GM23338 (cell line): ENCODE measurements at regions not wholly inside any gene's neighbourhood (a gene's known extent, or its start where the extent isn't known, plus 50 kb on each side); places are given as distances from the start of the nearest gene placed in this dataset.

Source experiments
- ATAC-seq: fragments of 200-7000 bp; cut with Tn5 transposase; 3 replicates; pipeline ENCODE4 v1.9.1; 2020
- DNase-seq: peaks from one replicate; pipeline ENCODE4 v3.0.0-alpha.2; 2015; ENCODE audit warnings: low spot score
- H2AFZ ChIP-seq: fragments of 200-600 bp; sonication (generic); 2 replicates; pipeline ENCODE4 v1.8.0; 2016; ENCODE audit warnings: antibody characterized with exemption, mild to moderate bottlenecking, moderate library complexity
- H3F3A ChIP-seq: fragments of 200-600 bp; sonication (generic); replicated peaks from 2 replicates; pipeline ENCODE4 v1.8.0; 2017; ENCODE audit warnings: antibody characterized with exemption, mixed run types, low read depth
- H3K27ac ChIP-seq: fragments of 200-600 bp; sonication (generic); 2 replicates; pipeline ENCODE4 v1.6.1; 2016; ENCODE audit warnings: low read depth
- H3K27me3 ChIP-seq: fragments of 200-600 bp; sonication (generic); 2 replicates; pipeline ENCODE4 v1.8.0; 2016; ENCODE audit warnings: mild to moderate bottlenecking, mixed run types, moderate library complexity; ENCODE audit not compliant: insufficient read depth
- H3K36me3 ChIP-seq: fragments of 200-600 bp; sonication (generic); 2 replicates; pipeline ENCODE4 v1.8.0; 2016; ENCODE audit warnings: mild to moderate bottlenecking; ENCODE audit not compliant: insufficient read depth
- H3K4me1 ChIP-seq: fragments of 200-600 bp; sonication (generic); 2 replicates; pipeline ENCODE4 v1.8.0; 2016; ENCODE audit warnings: mild to moderate bottlenecking, moderate library complexity; ENCODE audit not compliant: insufficient read depth
- H3K4me2 ChIP-seq: fragments of 200-600 bp; sonication (generic); 2 replicates; pipeline ENCODE4 v1.7.1; 2017; ENCODE audit warnings: mixed run types
- H3K4me3 ChIP-seq: fragments of 200-600 bp; sonication (generic); 2 replicates; pipeline ENCODE4 v1.6.1; 2016; ENCODE audit warnings: mixed run types
- H3K79me2 ChIP-seq: fragments of 200-600 bp; sonication (generic); replicated peaks from 2 replicates; pipeline ENCODE4 v1.8.0; 2017; ENCODE audit warnings: mild to moderate bottlenecking; ENCODE audit not compliant: insufficient read depth
- H3K9me2 ChIP-seq: fragments of 200-600 bp; sonication (generic); 2 replicates; pipeline ENCODE4 v1.8.0; 2017; ENCODE audit not compliant: insufficient read depth
- H4K20me1 ChIP-seq: fragments of 200-600 bp; sonication (generic); replicated peaks from 2 replicates; pipeline ENCODE4 v1.8.0; 2017; ENCODE audit warnings: mild to moderate bottlenecking; ENCODE audit not compliant: insufficient read depth
- H3K27ac Mint-ChIP-seq: 2 replicates; pipeline ENCODE4 v1.8.0; 2020; ENCODE audit warnings: inconsistent platforms, mild to moderate bottlenecking, moderate library complexity, mixed read lengths
- H3K27me3 Mint-ChIP-seq: 3 replicates; pipeline ENCODE4 v1.8.0; 2022; ENCODE audit warnings: low read depth, mild to moderate bottlenecking, moderate library complexity, mixed read lengths, inconsistent platforms; ENCODE audit not compliant: insufficient read depth, poor library complexity
- H3K36me3 Mint-ChIP-seq: 3 replicates; pipeline ENCODE4 v1.8.0; 2021; ENCODE audit warnings: low read depth, mild to moderate bottlenecking, inconsistent platforms, moderate library complexity, mixed read lengths
- H3K4me1 Mint-ChIP-seq: 3 replicates; pipeline ENCODE4 v1.8.0; 2020; ENCODE audit warnings: mild to moderate bottlenecking, inconsistent platforms, mixed read lengths
- H3K4me3 Mint-ChIP-seq: 3 replicates; pipeline ENCODE4 v1.8.0; 2021; ENCODE audit warnings: moderate library complexity, mild to moderate bottlenecking, inconsistent platforms, mixed read lengths
- H3K9me3 Mint-ChIP-seq: 3 replicates; pipeline ENCODE4 v1.8.0; 2020; ENCODE audit warnings: moderate library complexity, mild to moderate bottlenecking, inconsistent platforms, mixed read lengths
- CREB1 ChIP-seq: fragments of 250-450 bp; sonication (Bioruptor Pico); IDR thresholded peaks from 2 replicates; pipeline ENCODE4 v1.5.0; 2020; ENCODE audit warnings: low read depth, mild to moderate bottlenecking, moderate library complexity
- EZH2 ChIP-seq: fragments of 200-600 bp; sonication (generic); IDR thresholded peaks from one replicate; pipeline ENCODE4 v1.8.0; 2017; ENCODE audit warnings: antibody characterized with exemption, mild to moderate bottlenecking, low read depth; ENCODE audit not compliant: unreplicated experiment
- TF ChIP-seq, protein P1 (sequence below): fragments of 250-450 bp; sonication (Bioruptor Pico); IDR thresholded peaks from 2 replicates; pipeline ENCODE4 v1.5.0; 2020; ENCODE audit warnings: mild to moderate bottlenecking, moderate library complexity
- TF ChIP-seq, protein P2 (sequence below): IDR thresholded peaks from one replicate; pipeline ENCODE4 v1.6.1; 2018; ENCODE audit warnings: antibody characterized with exemption; ENCODE audit not compliant: unreplicated experiment

DNA sequence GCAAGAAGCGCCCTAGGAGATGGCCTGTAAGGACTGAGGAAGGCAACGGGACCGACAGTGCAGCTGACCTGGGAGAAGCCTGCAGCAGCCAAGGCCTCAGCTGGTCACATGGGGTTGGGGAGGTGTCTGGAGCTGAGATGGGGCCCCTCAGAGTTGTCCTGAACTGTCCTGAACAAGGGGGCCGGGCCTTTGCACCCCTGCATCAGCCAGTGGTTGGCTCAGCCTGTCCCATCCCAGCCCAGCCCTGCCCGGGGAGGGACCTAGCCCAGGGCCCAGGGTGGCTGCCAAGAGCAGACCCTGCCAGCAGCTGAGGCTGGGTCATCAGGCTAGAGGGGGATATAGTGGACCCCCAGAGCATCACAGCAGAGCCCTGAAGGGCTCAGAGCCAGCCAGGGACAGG, 122.8 kb upstream of the PPP1R26 start (continued):
- TF ChIP-seq, protein P1, sequence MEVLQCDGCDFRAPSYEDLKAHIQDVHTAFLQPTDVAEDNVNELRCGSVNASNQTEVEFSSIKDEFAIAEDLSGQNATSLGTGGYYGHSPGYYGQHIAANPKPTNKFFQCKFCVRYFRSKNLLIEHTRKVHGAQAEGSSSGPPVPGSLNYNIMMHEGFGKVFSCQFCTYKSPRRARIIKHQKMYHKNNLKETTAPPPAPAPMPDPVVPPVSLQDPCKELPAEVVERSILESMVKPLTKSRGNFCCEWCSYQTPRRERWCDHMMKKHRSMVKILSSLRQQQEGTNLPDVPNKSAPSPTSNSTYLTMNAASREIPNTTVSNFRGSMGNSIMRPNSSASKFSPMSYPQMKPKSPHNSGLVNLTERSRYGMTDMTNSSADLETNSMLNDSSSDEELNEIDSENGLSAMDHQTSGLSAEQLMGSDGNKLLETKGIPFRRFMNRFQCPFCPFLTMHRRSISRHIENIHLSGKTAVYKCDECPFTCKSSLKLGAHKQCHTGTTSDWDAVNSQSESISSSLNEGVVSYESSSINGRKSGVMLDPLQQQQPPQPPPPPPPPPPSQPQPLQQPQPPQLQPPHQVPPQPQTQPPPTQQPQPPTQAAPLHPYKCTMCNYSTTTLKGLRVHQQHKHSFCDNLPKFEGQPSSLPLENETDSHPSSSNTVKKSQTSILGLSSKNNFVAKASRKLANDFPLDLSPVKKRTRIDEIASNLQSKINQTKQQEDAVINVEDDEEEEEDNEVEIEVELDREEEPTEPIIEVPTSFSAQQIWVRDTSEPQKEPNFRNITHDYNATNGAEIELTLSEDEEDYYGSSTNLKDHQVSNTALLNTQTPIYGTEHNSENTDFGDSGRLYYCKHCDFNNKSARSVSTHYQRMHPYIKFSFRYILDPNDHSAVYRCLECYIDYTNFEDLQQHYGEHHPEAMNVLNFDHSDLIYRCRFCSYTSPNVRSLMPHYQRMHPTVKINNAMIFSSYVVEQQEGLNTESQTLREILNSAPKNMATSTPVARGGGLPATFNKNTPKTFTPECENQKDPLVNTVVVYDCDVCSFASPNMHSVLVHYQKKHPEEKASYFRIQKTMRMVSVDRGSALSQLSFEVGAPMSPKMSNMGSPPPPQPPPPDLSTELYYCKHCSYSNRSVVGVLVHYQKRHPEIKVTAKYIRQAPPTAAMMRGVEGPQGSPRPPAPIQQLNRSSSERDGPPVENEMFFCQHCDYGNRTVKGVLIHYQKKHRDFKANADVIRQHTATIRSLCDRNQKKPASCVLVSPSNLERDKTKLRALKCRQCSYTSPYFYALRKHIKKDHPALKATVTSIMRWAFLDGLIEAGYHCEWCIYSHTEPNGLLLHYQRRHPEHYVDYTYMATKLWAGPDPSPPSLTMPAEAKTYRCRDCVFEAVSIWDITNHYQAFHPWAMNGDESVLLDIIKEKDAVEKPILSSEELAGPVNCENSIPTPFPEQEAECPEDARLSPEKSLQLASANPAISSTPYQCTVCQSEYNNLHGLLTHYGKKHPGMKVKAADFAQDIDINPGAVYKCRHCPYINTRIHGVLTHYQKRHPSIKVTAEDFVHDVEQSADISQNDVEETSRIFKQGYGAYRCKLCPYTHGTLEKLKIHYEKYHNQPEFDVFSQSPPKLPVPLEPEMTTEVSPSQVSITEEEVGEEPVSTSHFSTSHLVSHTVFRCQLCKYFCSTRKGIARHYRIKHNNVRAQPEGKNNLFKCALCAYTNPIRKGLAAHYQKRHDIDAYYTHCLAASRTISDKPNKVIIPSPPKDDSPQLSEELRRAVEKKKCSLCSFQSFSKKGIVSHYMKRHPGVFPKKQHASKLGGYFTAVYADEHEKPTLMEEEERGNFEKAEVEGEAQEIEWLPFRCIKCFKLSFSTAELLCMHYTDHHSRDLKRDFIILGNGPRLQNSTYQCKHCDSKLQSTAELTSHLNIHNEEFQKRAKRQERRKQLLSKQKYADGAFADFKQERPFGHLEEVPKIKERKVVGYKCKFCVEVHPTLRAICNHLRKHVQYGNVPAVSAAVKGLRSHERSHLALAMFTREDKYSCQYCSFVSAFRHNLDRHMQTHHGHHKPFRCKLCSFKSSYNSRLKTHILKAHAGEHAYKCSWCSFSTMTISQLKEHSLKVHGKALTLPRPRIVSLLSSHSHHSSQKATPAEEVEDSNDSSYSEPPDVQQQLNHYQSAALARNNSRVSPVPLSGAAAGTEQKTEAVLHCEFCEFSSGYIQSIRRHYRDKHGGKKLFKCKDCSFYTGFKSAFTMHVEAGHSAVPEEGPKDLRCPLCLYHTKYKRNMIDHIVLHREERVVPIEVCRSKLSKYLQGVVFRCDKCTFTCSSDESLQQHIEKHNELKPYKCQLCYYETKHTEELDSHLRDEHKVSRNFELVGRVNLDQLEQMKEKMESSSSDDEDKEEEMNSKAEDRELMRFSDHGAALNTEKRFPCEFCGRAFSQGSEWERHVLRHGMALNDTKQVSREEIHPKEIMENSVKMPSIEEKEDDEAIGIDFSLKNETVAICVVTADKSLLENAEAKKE (CRISPR knock-in tag) = no peak
- TF ChIP-seq, protein P2, sequence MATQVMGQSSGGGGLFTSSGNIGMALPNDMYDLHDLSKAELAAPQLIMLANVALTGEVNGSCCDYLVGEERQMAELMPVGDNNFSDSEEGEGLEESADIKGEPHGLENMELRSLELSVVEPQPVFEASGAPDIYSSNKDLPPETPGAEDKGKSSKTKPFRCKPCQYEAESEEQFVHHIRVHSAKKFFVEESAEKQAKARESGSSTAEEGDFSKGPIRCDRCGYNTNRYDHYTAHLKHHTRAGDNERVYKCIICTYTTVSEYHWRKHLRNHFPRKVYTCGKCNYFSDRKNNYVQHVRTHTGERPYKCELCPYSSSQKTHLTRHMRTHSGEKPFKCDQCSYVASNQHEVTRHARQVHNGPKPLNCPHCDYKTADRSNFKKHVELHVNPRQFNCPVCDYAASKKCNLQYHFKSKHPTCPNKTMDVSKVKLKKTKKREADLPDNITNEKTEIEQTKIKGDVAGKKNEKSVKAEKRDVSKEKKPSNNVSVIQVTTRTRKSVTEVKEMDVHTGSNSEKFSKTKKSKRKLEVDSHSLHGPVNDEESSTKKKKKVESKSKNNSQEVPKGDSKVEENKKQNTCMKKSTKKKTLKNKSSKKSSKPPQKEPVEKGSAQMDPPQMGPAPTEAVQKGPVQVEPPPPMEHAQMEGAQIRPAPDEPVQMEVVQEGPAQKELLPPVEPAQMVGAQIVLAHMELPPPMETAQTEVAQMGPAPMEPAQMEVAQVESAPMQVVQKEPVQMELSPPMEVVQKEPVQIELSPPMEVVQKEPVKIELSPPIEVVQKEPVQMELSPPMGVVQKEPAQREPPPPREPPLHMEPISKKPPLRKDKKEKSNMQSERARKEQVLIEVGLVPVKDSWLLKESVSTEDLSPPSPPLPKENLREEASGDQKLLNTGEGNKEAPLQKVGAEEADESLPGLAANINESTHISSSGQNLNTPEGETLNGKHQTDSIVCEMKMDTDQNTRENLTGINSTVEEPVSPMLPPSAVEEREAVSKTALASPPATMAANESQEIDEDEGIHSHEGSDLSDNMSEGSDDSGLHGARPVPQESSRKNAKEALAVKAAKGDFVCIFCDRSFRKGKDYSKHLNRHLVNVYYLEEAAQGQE = no peak
- TF ChIP-seq EZH2 = no peak

DNA sequence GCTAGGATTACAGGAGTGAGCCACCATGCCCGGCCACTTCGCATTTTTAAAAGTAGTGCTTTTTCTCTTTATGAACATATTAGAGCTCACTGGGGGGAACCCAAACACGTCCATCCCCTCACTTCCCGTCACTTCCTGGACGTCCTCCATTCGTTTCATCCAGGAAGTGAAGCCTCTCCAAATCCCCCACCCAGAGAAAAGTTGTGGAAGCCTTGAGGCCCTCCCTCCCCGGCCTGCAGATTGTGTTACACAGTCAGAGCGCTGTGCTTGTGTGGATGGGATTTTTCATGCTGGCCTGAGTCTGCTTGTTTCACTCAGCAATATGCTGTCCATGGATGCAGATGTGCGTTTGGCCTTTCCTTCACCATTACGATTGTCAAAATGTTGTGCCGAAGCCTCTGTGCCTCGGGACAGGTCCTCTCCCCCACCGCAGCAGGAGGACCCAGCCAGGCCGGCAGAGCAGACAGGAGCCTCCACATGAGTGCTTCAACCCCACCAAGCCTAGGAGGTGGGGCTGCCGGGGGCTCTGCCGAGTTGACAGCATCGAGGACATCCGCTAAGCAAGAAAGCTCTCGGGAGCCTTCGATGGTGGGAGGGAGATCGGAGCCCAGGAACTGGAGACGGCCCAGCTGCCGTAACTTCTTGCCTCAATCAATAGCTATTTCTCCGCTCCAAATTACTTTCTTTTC, 121.6 kb upstream of the PPP1R26 start:
- no peak overlapping the region for H3K4me3 Mint-ChIP-seq
- H4K20me1 ChIP-seq = no peaks in the 10 kb centered on the region
- H3F3A ChIP-seq = no peaks in the 10 kb centered on the region
- H3K27me3 Mint-ChIP-seq = peaks cover 9% of the 10 kb centered on the region
- DNase-seq = no peak
- H3K36me3 ChIP-seq = no peaks in the 10 kb centered on the region
- no peak for ATAC-seq
- no peaks in the 10 kb centered on the region; the same call in 1 of the 3 replicates for H3K9me3 Mint-ChIP-seq
- H3K27me3 ChIP-seq = no peaks in the 10 kb centered on the region
- H3K4me1 ChIP-seq = no peaks in the 10 kb centered on the region
- no peak overlapping the region for H3K4me3 ChIP-seq
- H3K27ac ChIP-seq = no peak overlapping the region
- no peaks in the 10 kb centered on the region for H3K9me2 ChIP-seq
- no peak overlapping the region for H3K4me2 ChIP-seq
- no peaks in the 10 kb centered on the region for H3K36me3 Mint-ChIP-seq
- H2AFZ ChIP-seq = no peak overlapping the region
- peaks cover 2% of the 10 kb centered on the region; the same call in 1 of the 3 replicates for H3K4me1 Mint-ChIP-seq
- H3K79me2 ChIP-seq = no peaks in the 10 kb centered on the region
- H3K27ac Mint-ChIP-seq = no peak overlapping the region
- no peak for TF ChIP-seq CREB1
- TF ChIP-seq, protein P1 (CRISPR knock-in tag) = no peak
